Neural cell (in vitro differentiated cells): ENCODE measurements at regions not wholly inside any gene's neighbourhood (a gene's known extent, or its start where the extent isn't known, plus 50 kb on each side); places are given as distances from the start of the nearest gene placed in this dataset.

ENCODE experiments used
- H2AFZ ChIP-seq: fragments of 200-600, 300-800 bp; sonication (generic), shearing (Covaris generic); 2 replicates; pipeline ENCODE4 v1.6.0; 2014; ENCODE audit warnings: low read depth, mild to moderate bottlenecking, antibody characterized with exemption, low read length, moderate library complexity
- H3F3A ChIP-seq: fragments of 200-600 bp; shearing (Covaris generic); 2 replicates; pipeline ENCODE4 v1.6.1; 2016; ENCODE audit warnings: mild to moderate bottlenecking, moderate library complexity, mixed read lengths, antibody characterized with exemption, low read length; ENCODE audit not compliant: insufficient read depth, poor library complexity, severe bottlenecking
- H3K27ac ChIP-seq: fragments of 200-600, 300-800 bp; sonication (generic), shearing (Covaris generic); 2 replicates; pipeline ENCODE4 v1.5.1; 2014; ENCODE audit warnings: mild to moderate bottlenecking, low read length, moderate library complexity
- H3K27me3 ChIP-seq: fragments of 300-800, 200-600 bp; sonication (generic), shearing (Covaris generic); 2 replicates; pipeline ENCODE4 v1.6.0; 2014; ENCODE audit warnings: mild to moderate bottlenecking, low read depth, low read length, moderate library complexity; ENCODE audit not compliant: insufficient read depth
- H3K36me3 ChIP-seq: fragments of 300-800, 200-600 bp; sonication (generic), shearing (Covaris generic); 2 replicates; pipeline ENCODE4 v1.5.1; 2014; ENCODE audit warnings: mild to moderate bottlenecking, antibody characterized with exemption, low read length, moderate library complexity; ENCODE audit not compliant: insufficient read depth
- H3K4me2 ChIP-seq: fragments of 300-800, 200-600 bp; sonication (generic), shearing (Covaris generic); 2 replicates; pipeline ENCODE4 v1.6.0; 2014; ENCODE audit warnings: mild to moderate bottlenecking, low read length
- H3K4me3 ChIP-seq: fragments of 300-800, 200-600 bp; sonication (generic), shearing (Covaris generic); 2 replicates; pipeline ENCODE4 v1.5.1; 2014; ENCODE audit warnings: mild to moderate bottlenecking, low read length, moderate library complexity
- H3K79me2 ChIP-seq: fragments of 200-600 bp; shearing (Covaris generic); replicated peaks from 2 replicates; pipeline ENCODE4 v1.6.0; 2014; ENCODE audit warnings: mild to moderate bottlenecking, low read length, moderate library complexity; ENCODE audit not compliant: insufficient read depth
- H3K9ac ChIP-seq: fragments of 300-800, 200-600 bp; sonication (generic), shearing (Covaris generic); 2 replicates; pipeline ENCODE4 v1.6.1; 2016; ENCODE audit warnings: mild to moderate bottlenecking, low read length, mixed read lengths
- H3K9me2 ChIP-seq: fragments of 200-600 bp; shearing (Covaris generic); 2 replicates; pipeline ENCODE4 v1.6.1; 2016; ENCODE audit warnings: mild to moderate bottlenecking, low read length, mixed read lengths; ENCODE audit not compliant: insufficient read depth
- H3K9me3 ChIP-seq: fragments of 200-600, 300-800 bp; sonication (generic), shearing (Covaris generic); 2 replicates; pipeline ENCODE4 v1.6.1; 2016; ENCODE audit warnings: mild to moderate bottlenecking, mixed run types, low read length, moderate library complexity, mixed read lengths
- H4K20me1 ChIP-seq: fragments of 200-600 bp; shearing (Covaris generic); 2 replicates; pipeline ENCODE4 v1.6.1; 2016; ENCODE audit warnings: mild to moderate bottlenecking, mixed run types; ENCODE audit not compliant: insufficient read depth
- EP300 ChIP-seq: fragments of 450-650 bp; conservative IDR thresholded peaks from 2 replicates; pipeline ENCODE4 v1.6.1; 2014; ENCODE audit warnings: antibody characterized with exemption, mild to moderate bottlenecking, moderate library complexity; ENCODE audit not compliant: poor library complexity, severe bottlenecking
- EZH2 ChIP-seq: fragments of 200-600, 300-800 bp; shearing (Covaris generic), sonication (generic); IDR thresholded peaks from 2 replicates; pipeline ENCODE4 v1.6.1; 2014; ENCODE audit warnings: antibody characterized with exemption, low read length, borderline replicate concordance, mild to moderate bottlenecking; ENCODE audit not compliant: insufficient read depth, poor library complexity, severe bottlenecking
- MXI1 ChIP-seq: fragments of 450-650 bp; conservative IDR thresholded peaks from 2 replicates; pipeline ENCODE4 v1.6.1; 2014; ENCODE audit warnings: antibody characterized with exemption, mild to moderate bottlenecking; ENCODE audit not compliant: poor library complexity, severe bottlenecking
- POLR2AphosphoS5 ChIP-seq: IDR thresholded peaks from 2 replicates; pipeline ENCODE4 v1.6.1; 2012
- SMC3 ChIP-seq: fragments of 450-650 bp; conservative IDR thresholded peaks from 2 replicates; pipeline ENCODE4 v1.6.1; 2014; ENCODE audit warnings: antibody characterized with exemption, mild to moderate bottlenecking, moderate library complexity; ENCODE audit not compliant: poor library complexity
- TAF1 ChIP-seq: IDR thresholded peaks from 2 replicates; pipeline ENCODE4 v1.6.1; 2012; ENCODE audit warnings: low read depth
- TF ChIP-seq, protein P1 (sequence below): fragments of 450-650 bp; IDR thresholded peaks from 2 replicates; pipeline ENCODE4 v1.5.1; 2014; ENCODE audit warnings: antibody characterized with exemption, mild to moderate bottlenecking, moderate library complexity; ENCODE audit not compliant: poor library complexity, severe bottlenecking
- TF ChIP-seq, protein P2 (sequence below): IDR thresholded peaks from 2 replicates; pipeline ENCODE4 v1.6.1; 2012; ENCODE audit warnings: borderline replicate concordance

DNA sequence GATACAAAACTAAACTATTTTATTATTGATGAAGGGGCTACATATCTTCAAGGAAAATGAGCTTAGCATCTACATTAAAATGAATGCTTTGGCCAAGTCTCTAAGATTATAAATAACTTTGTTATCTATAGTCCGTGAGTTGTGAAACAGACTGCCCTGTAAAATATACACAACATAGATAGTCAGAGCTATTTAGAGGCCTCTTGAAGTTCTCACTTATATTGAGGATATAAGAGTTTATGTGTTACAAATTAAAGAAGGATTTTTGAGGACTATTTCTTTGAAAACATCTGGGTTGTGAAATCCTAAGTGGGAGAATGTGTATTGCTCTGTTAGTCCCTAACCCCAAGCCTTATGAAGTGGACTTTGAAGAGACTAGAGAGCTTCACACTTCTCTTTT, 292.0 kb upstream of the CDH2 start:
- no peaks in the 10 kb centered on the region for H4K20me1 ChIP-seq
- no peaks in the 10 kb centered on the region for H3K9me2 ChIP-seq
- no peaks in the 10 kb centered on the region for H3K36me3 ChIP-seq
- H3K27ac ChIP-seq: no peak overlapping the region
- no peaks in the 10 kb centered on the region for H3K79me2 ChIP-seq
- no peak overlapping the region for H3K4me2 ChIP-seq
- no peaks in the 10 kb centered on the region for H3F3A ChIP-seq
- no peaks in the 10 kb centered on the region for H3K9me3 ChIP-seq
- H2AFZ ChIP-seq: no peak overlapping the region
- no peak overlapping the region for H3K4me3 ChIP-seq
- H3K27me3 ChIP-seq: no peaks in the 10 kb centered on the region
- H3K9ac ChIP-seq: no peak overlapping the region
- TF ChIP-seq, protein P1, sequence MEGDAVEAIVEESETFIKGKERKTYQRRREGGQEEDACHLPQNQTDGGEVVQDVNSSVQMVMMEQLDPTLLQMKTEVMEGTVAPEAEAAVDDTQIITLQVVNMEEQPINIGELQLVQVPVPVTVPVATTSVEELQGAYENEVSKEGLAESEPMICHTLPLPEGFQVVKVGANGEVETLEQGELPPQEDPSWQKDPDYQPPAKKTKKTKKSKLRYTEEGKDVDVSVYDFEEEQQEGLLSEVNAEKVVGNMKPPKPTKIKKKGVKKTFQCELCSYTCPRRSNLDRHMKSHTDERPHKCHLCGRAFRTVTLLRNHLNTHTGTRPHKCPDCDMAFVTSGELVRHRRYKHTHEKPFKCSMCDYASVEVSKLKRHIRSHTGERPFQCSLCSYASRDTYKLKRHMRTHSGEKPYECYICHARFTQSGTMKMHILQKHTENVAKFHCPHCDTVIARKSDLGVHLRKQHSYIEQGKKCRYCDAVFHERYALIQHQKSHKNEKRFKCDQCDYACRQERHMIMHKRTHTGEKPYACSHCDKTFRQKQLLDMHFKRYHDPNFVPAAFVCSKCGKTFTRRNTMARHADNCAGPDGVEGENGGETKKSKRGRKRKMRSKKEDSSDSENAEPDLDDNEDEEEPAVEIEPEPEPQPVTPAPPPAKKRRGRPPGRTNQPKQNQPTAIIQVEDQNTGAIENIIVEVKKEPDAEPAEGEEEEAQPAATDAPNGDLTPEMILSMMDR: no peak

DNA sequence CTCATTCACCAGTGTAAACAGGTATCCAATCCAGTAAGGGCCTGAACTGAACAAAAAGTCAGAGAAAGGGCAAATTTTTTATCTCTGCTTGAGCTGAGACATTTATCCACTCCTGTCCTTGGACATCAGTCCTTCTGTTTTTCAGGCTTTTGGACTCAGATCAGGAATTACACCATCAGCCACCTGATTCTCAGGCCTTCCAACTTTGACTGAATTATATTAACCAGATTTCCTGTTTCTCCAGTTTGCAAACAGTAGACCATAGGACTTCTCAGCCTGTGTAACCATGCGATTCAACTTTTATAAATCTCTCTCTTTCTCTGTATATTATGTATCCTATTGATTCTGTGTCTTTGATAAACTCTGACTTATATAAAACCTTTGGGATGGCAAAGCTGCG, 289.3 kb upstream of the CDH2 start:
- Histone ChIP-seq H3K9ac (no peak overlapping the region), H3K9me3 (no peaks in the 10 kb centered on the region), H3K27me3 (no peaks in the 10 kb centered on the region), H3K36me3 (no peaks in the 10 kb centered on the region), H3K4me2 (no peak overlapping the region), H3K9me2 (no peaks in the 10 kb centered on the region), H3F3A (no peaks in the 10 kb centered on the region), H3K79me2 (no peaks in the 10 kb centered on the region), H4K20me1 (no peaks in the 10 kb centered on the region), H3K27ac (no peak overlapping the region), H2AFZ (no peak overlapping the region), H3K4me3 (no peak overlapping the region)
- TF ChIP-seq, protein P1: no peak
- TF ChIP-seq, protein P2, sequence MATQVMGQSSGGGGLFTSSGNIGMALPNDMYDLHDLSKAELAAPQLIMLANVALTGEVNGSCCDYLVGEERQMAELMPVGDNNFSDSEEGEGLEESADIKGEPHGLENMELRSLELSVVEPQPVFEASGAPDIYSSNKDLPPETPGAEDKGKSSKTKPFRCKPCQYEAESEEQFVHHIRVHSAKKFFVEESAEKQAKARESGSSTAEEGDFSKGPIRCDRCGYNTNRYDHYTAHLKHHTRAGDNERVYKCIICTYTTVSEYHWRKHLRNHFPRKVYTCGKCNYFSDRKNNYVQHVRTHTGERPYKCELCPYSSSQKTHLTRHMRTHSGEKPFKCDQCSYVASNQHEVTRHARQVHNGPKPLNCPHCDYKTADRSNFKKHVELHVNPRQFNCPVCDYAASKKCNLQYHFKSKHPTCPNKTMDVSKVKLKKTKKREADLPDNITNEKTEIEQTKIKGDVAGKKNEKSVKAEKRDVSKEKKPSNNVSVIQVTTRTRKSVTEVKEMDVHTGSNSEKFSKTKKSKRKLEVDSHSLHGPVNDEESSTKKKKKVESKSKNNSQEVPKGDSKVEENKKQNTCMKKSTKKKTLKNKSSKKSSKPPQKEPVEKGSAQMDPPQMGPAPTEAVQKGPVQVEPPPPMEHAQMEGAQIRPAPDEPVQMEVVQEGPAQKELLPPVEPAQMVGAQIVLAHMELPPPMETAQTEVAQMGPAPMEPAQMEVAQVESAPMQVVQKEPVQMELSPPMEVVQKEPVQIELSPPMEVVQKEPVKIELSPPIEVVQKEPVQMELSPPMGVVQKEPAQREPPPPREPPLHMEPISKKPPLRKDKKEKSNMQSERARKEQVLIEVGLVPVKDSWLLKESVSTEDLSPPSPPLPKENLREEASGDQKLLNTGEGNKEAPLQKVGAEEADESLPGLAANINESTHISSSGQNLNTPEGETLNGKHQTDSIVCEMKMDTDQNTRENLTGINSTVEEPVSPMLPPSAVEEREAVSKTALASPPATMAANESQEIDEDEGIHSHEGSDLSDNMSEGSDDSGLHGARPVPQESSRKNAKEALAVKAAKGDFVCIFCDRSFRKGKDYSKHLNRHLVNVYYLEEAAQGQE: no peak
- TF ChIP-seq TAF1 (no peak), EZH2 (no peak)

DNA sequence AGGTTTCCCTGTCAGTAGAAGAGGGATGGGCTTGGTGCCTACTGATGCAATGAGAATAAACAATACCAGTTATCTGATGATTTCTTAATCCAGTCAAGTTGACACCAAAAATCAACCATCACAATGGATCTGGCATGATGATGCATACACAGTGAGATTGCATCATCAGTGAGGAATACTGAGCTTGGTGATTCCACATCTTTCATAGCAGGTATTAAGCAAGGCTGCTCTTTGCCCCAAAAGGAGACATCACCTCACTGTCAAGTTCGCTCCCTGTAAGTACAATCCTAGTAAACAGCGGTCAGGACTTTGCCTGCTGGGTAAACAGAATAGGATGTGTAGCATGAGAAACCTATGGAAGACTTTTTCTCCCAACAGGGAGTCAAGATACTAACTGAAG, 282.7 kb upstream of the CDH2 start:
- Histone ChIP-seq H4K20me1 (no peaks in the 10 kb centered on the region), H3K79me2 (no peaks in the 10 kb centered on the region), H2AFZ (no peak overlapping the region), H3K9me3 (no peaks in the 10 kb centered on the region), H3K27me3 (no peaks in the 10 kb centered on the region), H3K4me2 (no peak overlapping the region), H3K4me3 (no peak overlapping the region), H3K9ac (no peak overlapping the region), H3F3A (no peaks in the 10 kb centered on the region), H3K36me3 (no peaks in the 10 kb centered on the region), H3K27ac (no peak overlapping the region), H3K9me2 (no peaks in the 10 kb centered on the region)
- TF ChIP-seq EZH2: no peak
- TF ChIP-seq EP300: no peak
- TF ChIP-seq TAF1: no peak
- no peak for TF ChIP-seq POLR2AphosphoS5
- TF ChIP-seq, protein P1: no peak
- TF ChIP-seq SMC3: no peak
- no peak for TF ChIP-seq MXI1
- TF ChIP-seq, protein P2: no peak
